Right ventricle myocardium superior (tissue), 1 donor: ENCODE measurements at regions not wholly inside any gene's neighbourhood (a gene's known extent, or its start where the extent isn't known, plus 50 kb on each side); places are given as distances from the start of the nearest gene placed in this dataset.
"Not testable (repeated sequence)": the region's sequence is repeated elsewhere in the genome, so short reads cannot be mapped to it uniquely, and the experiment has no call there.

ENCODE experiments used
- ATAC-seq: fragments of 200-7000 bp; cut with Tn5 transposase; one replicate; pipeline ENCODE4 v1.9.1; 2020; ENCODE audit warnings: mild to moderate bottlenecking; ENCODE audit not compliant: poor library complexity
- DNase-seq: peaks from one replicate; pipeline ENCODE4 v3.0.0-alpha.2; 2020
- intact Hi-C: fragments of 100-400 bp; cut with DNase I; formaldehyde crosslinking; loops from one replicate; pipeline ENCODE4 v1.11.2; 2022
- donor health status: DM: no; HTN: yes; CAD: no; lungs with severe emphysema.

DNA sequence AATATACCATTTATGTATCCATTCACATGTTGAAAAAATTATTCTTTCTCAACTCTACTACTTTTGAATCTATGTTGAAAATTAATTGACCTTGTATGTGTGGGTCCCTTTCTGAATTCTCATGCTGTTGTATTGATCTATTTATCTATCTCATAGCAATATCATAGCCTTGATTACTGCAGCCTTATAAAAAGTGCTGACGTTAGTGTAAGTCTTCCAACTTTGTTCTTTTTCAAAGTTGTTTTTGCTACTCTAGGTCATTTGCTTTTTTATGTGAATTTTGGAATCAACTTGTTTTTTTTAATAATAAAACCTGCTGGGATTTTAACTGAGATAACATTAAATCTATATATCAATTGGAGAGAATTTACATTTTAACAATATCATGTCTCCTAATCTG is 52.2 kb upstream of the PAX3 start:
- ATAC-seq, result no peak
- DNase-seq, result no peak

GRCh38 chr2:222352981-222353380 is 54.2 kb upstream of the PAX3 start:
- intact Hi-C loops, result no loop called here
- ATAC-seq, result no peak

More for the DNA sequence above, 52.2 kb upstream of the PAX3 start:
- intact Hi-C loops, result no loop called here

DNA sequence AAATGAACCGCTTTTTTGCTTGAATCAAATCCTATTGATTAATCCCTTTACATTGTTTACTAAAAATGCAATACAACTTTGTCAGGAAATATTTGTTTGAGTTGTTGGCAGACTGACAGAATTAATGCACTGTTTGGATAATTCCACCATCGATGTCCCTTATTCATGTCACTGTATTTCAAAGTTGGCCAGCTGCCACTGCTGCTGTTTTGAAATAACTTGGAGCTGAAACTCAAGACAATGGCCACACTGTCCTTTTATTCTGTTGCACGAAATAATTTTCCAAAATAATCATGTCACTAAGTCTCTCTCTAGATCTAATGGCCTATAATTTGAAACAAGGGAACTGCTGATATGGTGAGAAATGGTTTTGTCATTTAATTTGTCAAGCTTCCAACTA is 55.2 kb upstream of the PAX3 start:
- DNase-seq (peak; percentile 43), ATAC-seq (peak; percentile 23)
- intact Hi-C loops, result no loop called here

More at GRCh38 chr2:222352981-222353380, 54.2 kb upstream of the PAX3 start:
- DNase-seq, result no peak

GRCh38 chr2:222355860-222356259 is 57.1 kb upstream of the PAX3 start:
- DNase-seq (no peak), ATAC-seq (peak; percentile 57)
- intact Hi-C loops, result no loop called here

DNA sequence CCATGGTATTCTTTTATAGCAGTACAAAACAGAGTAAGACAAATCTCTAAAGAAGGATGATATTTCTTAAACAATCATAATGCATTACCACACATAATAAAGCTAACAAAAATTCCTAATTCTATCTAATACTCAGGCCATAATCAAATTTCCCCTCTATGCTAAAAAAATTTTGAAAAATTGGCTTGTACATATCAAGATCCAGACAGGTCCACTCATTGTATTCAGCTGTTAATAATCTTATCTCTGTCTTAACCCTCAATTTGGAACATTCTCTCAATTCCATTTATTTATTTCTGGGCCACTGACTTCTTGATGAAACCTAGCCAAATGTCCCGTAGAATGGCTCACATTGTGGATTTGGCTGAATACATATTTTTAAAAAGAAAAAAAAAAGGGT is 59.1 kb upstream of the PAX3 start:
- ATAC-seq (peak; percentile 11), DNase-seq (no peak)
- intact Hi-C loops, result no loop called here

GRCh38 chr2:222358876-222359275 is 60.1 kb upstream of the PAX3 start:
- DNase-seq (peak; percentile 59), ATAC-seq (peak; percentile 77)
- intact Hi-C loops, result no loop called here

- intact Hi-C loops, result no loop called here
- ATAC-seq (no peak), DNase-seq (no peak)
Measured at GRCh38 chr2:222360146-222360545, 61.3 kb upstream of the PAX3 start.

GRCh38 chr2:222360997-222361396 is 62.2 kb upstream of the PAX3 start:
- no peak for DNase-seq
- ATAC-seq, result no peak
- intact Hi-C loops, result no loop called here

DNA sequence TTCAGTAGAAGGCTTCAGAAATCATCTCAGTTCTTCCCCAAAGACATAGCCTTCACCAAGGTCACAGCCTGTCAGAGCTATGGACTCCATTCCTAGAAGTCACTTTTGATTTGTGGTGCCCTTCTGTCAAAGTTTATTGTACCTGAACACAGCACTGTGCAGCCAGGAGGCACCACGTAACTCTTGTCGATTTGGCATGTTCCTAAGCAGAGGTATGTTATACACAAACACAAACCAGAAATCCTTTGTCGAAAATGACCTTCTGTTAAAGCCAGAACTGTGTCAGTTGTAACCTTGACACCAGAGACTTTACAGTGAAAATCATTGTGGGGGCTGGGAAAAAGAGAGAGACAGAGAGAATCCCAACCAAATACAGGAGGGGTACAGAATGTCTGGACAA is 62.6 kb upstream of the SGPP2 start:
- intact Hi-C loops, result no loop called here
- DNase-seq, result no peak
- peak; percentile 54 for ATAC-seq

- intact Hi-C loops, result no loop called here
- ATAC-seq, result no peak
- DNase-seq, result no peak
Measured at GRCh38 chr2:222362336-222362735, 62.0 kb upstream of the SGPP2 start.

DNA sequence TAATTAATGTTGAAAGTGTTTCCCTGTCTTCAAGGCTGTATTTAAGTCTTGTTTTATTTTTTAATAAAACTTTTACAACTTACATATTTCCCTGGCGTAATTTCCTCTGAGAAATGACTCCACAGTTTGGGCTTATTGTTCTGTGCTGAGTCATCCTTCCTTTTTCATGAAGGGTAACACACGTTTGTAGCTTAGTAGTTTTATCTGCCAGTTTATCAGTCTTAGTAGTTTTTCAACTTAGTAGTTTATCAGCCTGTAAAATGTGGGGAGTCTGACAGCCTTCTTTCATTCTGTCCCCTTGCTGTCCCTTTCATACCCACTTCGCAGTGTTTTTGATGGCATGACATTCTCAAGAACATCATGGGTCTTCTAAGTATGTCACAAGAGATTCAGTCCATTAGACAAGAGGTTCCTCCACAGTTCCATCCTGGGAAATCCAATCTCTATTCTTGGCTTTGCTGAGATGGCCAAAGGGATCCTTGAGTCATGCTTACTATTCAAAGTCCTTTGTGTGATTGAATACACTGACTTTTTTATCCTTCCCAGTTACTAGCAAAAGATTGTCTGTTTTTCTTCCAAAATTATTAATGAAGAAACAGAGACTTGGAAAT is 60.0 kb upstream of the SGPP2 start:
- no peak for ATAC-seq
- intact Hi-C loops, result no loop called here
- no peak for DNase-seq

DNA sequence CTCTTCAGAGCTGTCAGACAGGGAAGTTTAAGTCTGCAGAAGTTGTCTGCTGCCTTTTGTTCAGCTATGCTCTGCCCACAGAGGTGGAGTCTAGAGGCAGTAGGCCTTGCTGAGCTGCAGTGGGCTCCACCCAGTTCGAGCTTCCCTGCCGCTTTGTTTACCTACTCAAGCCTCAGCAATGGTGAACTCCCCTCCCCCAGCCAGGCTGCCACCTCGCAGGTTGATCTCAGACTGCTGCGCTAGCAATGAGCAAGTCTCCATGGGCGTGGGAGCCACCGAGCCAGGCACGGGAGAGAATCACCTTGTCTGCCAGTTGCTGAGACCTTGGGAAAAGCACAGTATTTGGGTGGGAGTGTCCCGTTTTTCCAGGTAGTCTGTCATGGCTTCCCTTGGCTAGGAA is 56.1 kb upstream of the SGPP2 start:
- DNase-seq, intact Hi-C loops: not testable (repeated sequence)

GRCh38 chr2:222372993-222373392 is 51.4 kb upstream of the SGPP2 start:
- intact Hi-C loops, result no loop called here
- no peak for DNase-seq
- no peak for ATAC-seq

More for the DNA sequence above, 56.1 kb upstream of the SGPP2 start:
- ATAC-seq, result not testable (repeated sequence)
